ENCODE measurements at regions not wholly inside any gene's neighbourhood (a gene's known extent, or its start where the extent isn't known, plus 50 kb on each side); places are given as distances from the start of the nearest gene placed in this dataset.

DNA sequence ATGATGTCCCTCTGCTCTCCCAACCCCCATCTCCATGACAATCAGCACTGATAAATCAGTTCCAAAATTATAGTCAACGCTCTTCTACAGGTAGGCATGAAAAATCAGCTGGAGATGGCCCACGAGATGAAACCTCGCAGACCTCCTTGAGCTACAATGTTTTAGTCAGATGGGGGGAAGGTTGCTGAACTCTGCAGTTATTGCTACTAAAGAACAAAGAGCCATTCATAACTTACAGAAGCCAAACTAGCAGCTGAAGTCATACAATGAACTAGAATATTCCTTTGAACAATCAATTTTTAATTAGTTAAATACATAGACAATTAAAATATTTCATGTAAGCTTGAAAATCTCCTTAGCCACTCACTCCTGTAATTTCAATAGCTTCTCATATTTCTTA lies 179.2 kb downstream of the NHLRC3 start:
- no peaks in the 10 kb centered on the region for H3K27me3 ChIP-seq
- H3K9ac ChIP-seq, result no peak overlapping the region
- no peaks in the 10 kb centered on the region for H3K4me1 ChIP-seq
- no peak overlapping the region for H3K27ac ChIP-seq
- H4K20me1 ChIP-seq, result no peaks in the 10 kb centered on the region
- peaks cover 0 to 10% (median 6%) of the 10 kb centered on the region in 11 experiments; a peak in 6 of 22 replicates for H3K9me3 ChIP-seq (replicated peaks in 1 of 11)
- H3K4me3 ChIP-seq, result no peak overlapping the region
- no peaks in the 10 kb centered on the region for H3K36me3 ChIP-seq
- TF ChIP-seq Cebpa-rat (IDR thresholded peaks at IDR 0.05), result no peak
- H3K4me2 ChIP-seq, result no peak overlapping the region

DNA sequence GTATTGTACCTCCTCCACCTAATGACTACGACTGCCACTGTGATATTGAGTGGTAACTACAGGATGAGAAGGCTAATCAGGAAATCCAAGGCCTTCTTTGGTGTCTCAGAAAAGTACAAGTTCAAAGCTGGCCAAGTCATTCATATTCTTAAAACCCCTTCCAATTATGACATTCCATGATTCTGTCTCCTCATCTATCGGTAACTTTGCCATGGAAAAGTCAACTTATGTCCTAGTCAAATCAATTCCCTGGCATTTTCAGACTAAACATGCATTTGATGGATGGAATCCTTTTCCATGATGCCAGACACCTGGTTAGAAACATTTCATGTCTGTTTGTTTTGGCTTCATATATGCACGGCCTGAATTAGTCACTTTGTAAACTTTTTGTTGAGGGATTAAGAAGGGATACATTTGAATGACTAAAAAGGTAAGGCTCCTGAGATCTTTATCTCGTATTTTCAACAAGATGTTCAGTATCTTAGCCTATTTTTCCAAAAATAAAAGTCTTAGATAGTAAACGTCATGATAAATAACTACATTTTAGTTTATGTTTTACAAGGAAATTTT lies 186.5 kb downstream of the NHLRC3 start:
- no peak overlapping the region for H3K27ac ChIP-seq
- TF ChIP-seq Cebpa-rat (IDR thresholded peaks at IDR 0.05), result no peak
- H3K27me3 ChIP-seq, result no peaks in the 10 kb centered on the region
- H3K4me1 ChIP-seq, result no peaks in the 10 kb centered on the region
- no peaks in the 10 kb centered on the region for H4K20me1 ChIP-seq
- H3K36me3 ChIP-seq, result no peaks in the 10 kb centered on the region
- no peak overlapping the region for H3K4me3 ChIP-seq
- H3K9me3 ChIP-seq (replicated peaks in 1 of 11), result peaks cover 0 to 7% (median 4%) of the 10 kb centered on the region in 11 experiments; a peak in 6 of 22 replicates
- H3K9ac ChIP-seq, result no peak overlapping the region
- H3K4me2 ChIP-seq, result no peak overlapping the region

DNA sequence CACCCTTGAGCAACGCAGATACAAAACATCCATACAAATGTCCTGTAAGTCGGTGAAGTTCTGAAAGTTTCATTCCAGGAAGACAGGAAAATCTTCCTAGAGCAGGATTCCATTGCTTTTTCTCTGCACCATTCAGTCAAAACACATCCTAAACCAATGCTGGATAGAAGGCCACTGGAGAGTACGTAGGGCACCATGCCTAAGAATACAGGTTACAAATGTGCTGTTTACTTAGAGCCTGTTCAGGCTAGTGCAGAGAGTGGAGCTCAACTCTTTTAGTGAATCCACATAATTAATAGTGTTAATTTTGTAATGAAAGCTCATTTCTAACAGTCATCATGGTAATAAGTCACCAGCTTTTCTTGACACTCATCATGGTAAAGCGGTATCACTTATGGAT lies 187.6 kb downstream of the NHLRC3 start:
- no peaks in the 10 kb centered on the region for H3K4me1 ChIP-seq
- no peak for TF ChIP-seq Cebpa-rat (IDR thresholded peaks at IDR 0.05)
- H4K20me1 ChIP-seq, result no peaks in the 10 kb centered on the region
- H3K36me3 ChIP-seq, result no peaks in the 10 kb centered on the region
- no peak overlapping the region for H3K4me3 ChIP-seq
- no peaks in the 10 kb centered on the region; a peak in 1 of 22 replicates for H3K9me3 ChIP-seq (replicated peaks in 1 of 11)
- no peak overlapping the region for H3K9ac ChIP-seq
- H3K4me2 ChIP-seq, result no peak overlapping the region
- H3K27me3 ChIP-seq, result no peaks in the 10 kb centered on the region
- H3K27ac ChIP-seq, result no peak overlapping the region

DNA sequence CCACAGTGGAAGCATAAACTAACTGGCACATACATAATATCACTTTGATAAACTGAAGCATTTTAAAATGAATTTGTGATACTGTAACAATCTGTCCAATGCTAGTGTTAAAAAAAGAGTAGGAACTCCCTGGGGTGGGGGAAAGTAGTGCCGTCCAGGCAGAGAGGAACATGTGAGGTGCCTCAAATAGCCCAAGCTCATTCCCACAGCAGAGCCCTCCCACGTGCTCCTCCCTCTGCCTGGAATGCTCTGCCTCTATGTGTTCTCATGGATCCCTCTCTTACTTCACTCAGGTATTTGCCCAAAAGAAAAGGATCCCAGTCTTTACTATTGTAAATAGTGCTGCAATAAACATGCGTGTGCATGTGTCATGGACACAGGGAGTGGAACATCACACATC lies 188.1 kb downstream of the NHLRC3 start:
- H3K4me3 ChIP-seq, result no peak overlapping the region
- no peak overlapping the region for H3K27ac ChIP-seq
- no peaks in the 10 kb centered on the region for H4K20me1 ChIP-seq
- no peak for TF ChIP-seq Cebpa-rat (IDR thresholded peaks at IDR 0.05)
- H3K4me2 ChIP-seq, result no peak overlapping the region
- H3K4me1 ChIP-seq, result no peaks in the 10 kb centered on the region
- H3K9ac ChIP-seq, result no peak overlapping the region
- no peaks in the 10 kb centered on the region for H3K36me3 ChIP-seq
- no peaks in the 10 kb centered on the region for H3K27me3 ChIP-seq
- H3K9me3 ChIP-seq (replicated peaks in 1 of 11), result no peaks in the 10 kb centered on the region; a peak in 1 of 22 replicates

DNA sequence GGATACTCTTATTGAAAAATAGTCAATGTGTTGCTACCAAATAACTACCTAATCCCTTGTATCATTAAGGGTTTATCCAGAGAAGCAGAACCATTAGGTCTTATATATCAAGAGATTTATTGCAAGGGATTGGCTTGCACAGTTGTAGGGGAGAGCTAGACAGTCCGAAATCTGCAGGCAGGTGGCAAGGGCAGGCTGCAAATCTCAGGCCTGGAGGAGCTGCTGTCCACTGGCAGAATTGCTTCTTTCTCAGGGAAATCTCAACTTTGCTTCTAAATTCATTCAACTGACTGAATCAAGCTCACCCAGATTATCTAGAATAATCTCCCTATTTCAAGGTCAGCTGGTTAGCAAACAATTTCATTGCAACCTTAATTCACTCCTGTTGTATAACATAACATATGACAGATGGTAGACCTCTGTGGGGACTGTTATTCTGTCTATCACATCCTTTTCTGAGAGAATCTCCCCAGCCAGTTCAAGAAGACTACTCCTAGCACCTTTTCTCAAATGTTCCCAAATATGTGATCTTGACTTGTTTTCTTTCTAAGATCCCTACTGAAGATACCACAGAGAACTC lies 194.2 kb downstream of the NHLRC3 start:
- H3K36me3 ChIP-seq, result no peaks in the 10 kb centered on the region
- no peaks in the 10 kb centered on the region for H3K9me3 ChIP-seq (replicated peaks in 1 of 11)
- H4K20me1 ChIP-seq, result no peaks in the 10 kb centered on the region
- H3K9ac ChIP-seq, result no peak overlapping the region
- no peak for TF ChIP-seq Cebpa-rat (IDR thresholded peaks at IDR 0.05)
- no peak overlapping the region for H3K4me3 ChIP-seq
- no peaks in the 10 kb centered on the region for H3K4me1 ChIP-seq
- H3K27ac ChIP-seq, result no peak overlapping the region
- no peaks in the 10 kb centered on the region for H3K27me3 ChIP-seq
- H3K4me2 ChIP-seq, result no peak overlapping the region

DNA sequence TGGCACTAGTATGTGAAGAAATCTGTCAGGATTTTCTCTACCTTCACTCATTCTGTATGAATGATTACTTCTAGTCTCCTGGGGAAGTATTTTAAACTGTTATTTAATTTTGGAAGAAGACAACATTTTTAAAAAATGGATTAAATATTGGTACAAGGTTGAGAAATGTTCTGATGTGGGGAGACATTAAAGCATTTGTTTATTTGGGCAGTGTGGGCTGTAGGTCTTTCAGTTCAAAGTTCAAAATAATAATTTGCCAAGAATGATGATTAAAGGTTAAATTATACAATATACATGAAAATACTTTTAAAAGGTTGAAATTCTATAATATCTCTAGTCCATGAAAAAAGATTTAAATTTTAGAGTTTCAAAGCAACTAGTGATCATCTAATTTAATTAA lies 194.7 kb downstream of the NHLRC3 start:
- Histone ChIP-seq H3K36me3 (no peaks in the 10 kb centered on the region), H3K4me2 (no peak overlapping the region), H3K9me3 (replicated peaks in 1 of 11) (no peaks in the 10 kb centered on the region), H3K27ac (no peak overlapping the region), H3K4me1 (no peaks in the 10 kb centered on the region), H4K20me1 (no peaks in the 10 kb centered on the region), H3K9ac (no peak overlapping the region), H3K27me3 (no peaks in the 10 kb centered on the region), H3K4me3 (no peak overlapping the region)
- no peak for TF ChIP-seq Cebpa-rat (IDR thresholded peaks at IDR 0.05)

DNA sequence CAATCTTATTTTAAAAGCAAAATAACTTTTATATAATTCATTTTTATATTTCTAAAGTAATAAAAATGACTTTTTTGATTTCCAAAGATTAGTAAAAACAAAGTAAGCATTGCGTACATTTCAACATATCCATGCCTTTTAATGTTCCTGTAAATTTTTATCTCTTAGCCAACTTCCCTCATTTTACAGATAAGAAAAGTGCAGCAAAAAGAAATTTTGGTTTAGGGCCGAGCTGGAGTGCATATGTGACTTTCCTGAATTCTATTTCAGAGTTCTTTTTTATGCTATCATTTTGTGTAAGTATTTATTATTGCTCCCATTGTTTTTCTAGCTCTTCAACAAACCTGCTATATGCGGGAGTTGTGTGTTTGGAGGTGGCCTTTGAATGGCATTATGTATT lies 195.3 kb downstream of the NHLRC3 start:
- no peak for TF ChIP-seq Cebpa-rat (IDR thresholded peaks at IDR 0.05)
- Histone ChIP-seq H3K27me3 (no peaks in the 10 kb centered on the region), H4K20me1 (no peaks in the 10 kb centered on the region), H3K4me2 (no peak overlapping the region), H3K4me1 (no peaks in the 10 kb centered on the region), H3K27ac (no peak overlapping the region), H3K4me3 (no peak overlapping the region), H3K9ac (no peak overlapping the region), H3K36me3 (no peaks in the 10 kb centered on the region), H3K9me3 (replicated peaks in 1 of 11) (no peaks in the 10 kb centered on the region)

DNA sequence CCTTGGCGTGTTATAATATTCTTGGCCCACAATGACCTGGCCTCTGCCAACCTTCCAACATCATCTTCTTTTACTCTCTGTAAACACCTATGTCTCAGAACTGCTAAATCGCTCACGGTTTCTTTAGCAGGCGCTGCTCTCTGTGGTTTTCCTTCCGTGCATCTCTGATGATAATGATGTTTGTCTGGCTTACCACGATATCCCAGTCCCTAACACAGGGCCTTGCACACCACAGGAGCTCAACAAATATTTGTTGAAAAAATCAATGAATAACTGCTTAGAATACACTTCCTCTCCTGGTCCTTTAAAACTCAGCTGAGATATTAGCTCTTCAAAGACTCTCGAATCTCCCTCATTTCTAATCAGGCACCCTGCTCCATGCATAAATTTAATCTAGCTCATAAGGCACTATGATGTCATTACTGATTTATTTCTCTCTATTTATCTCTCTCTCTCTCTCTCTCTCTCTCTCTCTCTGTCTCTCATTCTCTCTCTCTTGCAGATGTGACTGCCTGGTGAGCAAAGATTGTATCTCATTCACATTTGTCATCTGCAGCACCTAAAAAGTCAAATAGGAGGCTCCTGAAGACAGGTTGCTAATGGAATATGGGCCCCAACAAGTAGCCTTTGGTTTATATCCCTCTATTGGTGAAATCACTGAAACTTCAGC lies 206.4 kb downstream of the NHLRC3 start:
- Histone ChIP-seq H3K4me2 (no peak overlapping the region), H3K36me3 (no peaks in the 10 kb centered on the region), H3K4me1 (no peaks in the 10 kb centered on the region), H3K9ac (no peak overlapping the region), H3K27me3 (no peaks in the 10 kb centered on the region), H3K27ac (no peak overlapping the region), H4K20me1 (no peaks in the 10 kb centered on the region), H3K9me3 (replicated peaks in 1 of 11) (no peaks in the 10 kb centered on the region), H3K4me3 (no peak overlapping the region)
- TF ChIP-seq Cebpa-rat (IDR thresholded peaks at IDR 0.05), result no peak

DNA sequence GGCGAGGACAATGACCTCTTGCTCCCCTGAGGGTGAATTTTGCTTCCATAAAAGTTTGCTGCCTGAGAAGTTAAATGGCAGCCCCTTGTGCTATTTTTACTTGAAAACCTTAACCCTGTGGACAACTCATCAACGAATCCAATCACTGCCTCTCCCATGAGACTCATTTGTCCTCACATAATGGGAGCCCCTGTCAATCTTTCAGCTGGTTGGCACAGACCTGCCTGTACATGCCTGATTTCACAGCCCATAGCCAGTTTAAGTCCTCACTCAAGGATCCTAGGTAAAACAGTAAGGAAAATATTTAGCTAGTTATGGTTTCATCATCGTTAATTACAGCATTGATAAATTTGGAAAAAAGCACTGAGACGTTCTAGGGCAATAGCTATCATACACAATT lies 207.4 kb downstream of the NHLRC3 start:
- Histone ChIP-seq H3K36me3 (no peaks in the 10 kb centered on the region), H4K20me1 (no peaks in the 10 kb centered on the region), H3K4me2 (no peak overlapping the region), H3K27ac (no peak overlapping the region), H3K4me1 (no peaks in the 10 kb centered on the region), H3K9me3 (replicated peaks in 1 of 11) (no peaks in the 10 kb centered on the region), H3K27me3 (no peaks in the 10 kb centered on the region), H3K4me3 (no peak overlapping the region), H3K9ac (no peak overlapping the region)
- no peak for TF ChIP-seq Cebpa-rat (IDR thresholded peaks at IDR 0.05)

DNA sequence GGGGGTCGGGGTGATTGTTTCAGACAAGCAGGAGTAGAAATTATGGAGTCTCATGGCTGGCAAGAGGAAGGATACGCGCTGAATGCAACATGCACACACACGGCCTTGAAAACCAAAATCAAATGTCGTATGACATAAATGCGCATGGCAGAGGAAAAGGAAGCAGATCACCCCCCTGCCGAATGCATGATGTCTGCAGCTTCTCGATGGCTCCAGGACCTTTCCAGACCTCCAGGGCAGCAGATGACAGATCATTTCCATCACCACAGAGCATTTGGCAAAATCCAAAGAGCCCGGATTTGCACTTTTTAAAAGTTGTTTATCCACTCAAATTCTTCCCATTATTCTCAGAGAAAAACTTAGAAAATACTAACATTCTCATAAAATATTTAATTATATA lies 211.7 kb downstream of the NHLRC3 start:
- Histone ChIP-seq H4K20me1 (no peaks in the 10 kb centered on the region), H3K4me3 (no peak overlapping the region)

More for the DNA sequence above, 211.7 kb downstream of the NHLRC3 start:
- no peak overlapping the region for H3K9ac ChIP-seq
- H3K9me3 ChIP-seq (replicated peaks in 1 of 11), result no peaks in the 10 kb centered on the region
- no peaks in the 10 kb centered on the region for H3K27me3 ChIP-seq
- no peak overlapping the region for H3K4me2 ChIP-seq
- H3K4me1 ChIP-seq, result no peaks in the 10 kb centered on the region
- H3K27ac ChIP-seq, result no peak overlapping the region
- no peak for TF ChIP-seq Cebpa-rat (IDR thresholded peaks at IDR 0.05)
- no peaks in the 10 kb centered on the region for H3K36me3 ChIP-seq

All from BLaER1 treated with 17β-estradiol and CSF1 and Interleukin-3, amounts not matched to agents 10 nM and 100 nM (cell line).